Endothelial cell of umbilical vein (primary cell): ENCODE measurements at regions not wholly inside any gene's neighbourhood (a gene's known extent, or its start where the extent isn't known, plus 50 kb on each side); places are given as distances from the start of the nearest gene placed in this dataset.

Source experiments
- BruUV-seq: library from RNA; stranded (reverse); fragments of 400-500 nt; replicated peaks from 2 replicates; lab custom pipeline; 2021; lab: Mats Ljungman, UMichigan
- CTCF ChIA-PET: fragments of 300-600, 350-600 bp; sonication (Branson Sonifier 250); formaldehyde crosslinking; loops from one replicate; lab custom pipeline; 2021; ENCODE audit warnings: antibody characterized with exemption, inconsistent platforms; lab: Charles Lee
- POLR2A ChIA-PET: fragments of 300-600, 350-600 bp; sonication (Branson Sonifier 250); formaldehyde crosslinking; loops from one replicate; lab custom pipeline; 2021; ENCODE audit warnings: antibody characterized with exemption, inconsistent platforms; lab: Charles Lee
- DNase-seq: peaks from one replicate; pipeline ENCODE4 v3.0.0-alpha.2; 2011; ENCODE audit warnings: low read depth, low spot score
- FAIRE-seq: peaks from 2 replicates; lab custom pipeline; 2011; peaks lifted over from hg19 to GRCh38; lab: Jason Lieb, UNC
- H2AFZ ChIP-seq: 2 replicates; pipeline ENCODE4 v1.6.0; 2012; ENCODE audit warnings: low read depth, low read length, control low read depth, inconsistent platforms
- H3K27ac ChIP-seq: 2 replicates; pipeline ENCODE4 v1.5.1; 2011; ENCODE audit warnings: low read depth, mild to moderate bottlenecking, control low read depth, low read length, moderate library complexity; ENCODE audit not compliant: insufficient read depth
- H3K27me3 ChIP-seq, 2 experiments: 2 replicates each; pipeline versions ENCODE4 v1.6.0 to v1.6.1; 2011; ENCODE audit warnings: low read length in 2 of 2, mixed read lengths in 1 of 2; ENCODE audit not compliant: control insufficient read depth in 2 of 2, insufficient read depth in 2 of 2
- H3K36me3 ChIP-seq, 2 experiments: 2 replicates in 1 of 2; 3 replicates in 1 of 2; pipeline ENCODE4 v1.5.1; 2011; ENCODE audit warnings: low read length in 2 of 2, mild to moderate bottlenecking in 1 of 2, moderate library complexity in 1 of 2; ENCODE audit not compliant: control insufficient read depth in 2 of 2, insufficient read depth in 2 of 2; ENCODE audit errors: extremely low read depth in 1 of 2
- H3K4me1 ChIP-seq: 3 replicates; pipeline ENCODE4 v1.5.1; 2011; ENCODE audit warnings: mild to moderate bottlenecking, low read length; ENCODE audit not compliant: control insufficient read depth, insufficient read depth; ENCODE audit errors: extremely low read depth
- H3K4me2 ChIP-seq: 2 replicates; pipeline ENCODE4 v1.6.1; 2011; ENCODE audit warnings: low read length, control low read depth, mixed read lengths; ENCODE audit not compliant: insufficient read depth
- H3K4me3 ChIP-seq, 3 experiments: fragments of 200-600 bp in 1 of 3; sonication (generic), shearing (Covaris generic) in 1 of 3; replicated peaks in 1 of 3; 2 replicates each; pipeline ENCODE4 v1.5.1; 2011 to 2016; ENCODE audit warnings: control low read depth in 3 of 3, low read length in 3 of 3, mild to moderate bottlenecking in 2 of 3, inconsistent platforms in 1 of 3, low read depth in 1 of 3, moderate library complexity in 1 of 3; ENCODE audit not compliant: insufficient read depth in 1 of 3
- H3K79me2 ChIP-seq: 2 replicates; pipeline ENCODE4 v1.6.0; 2012; ENCODE audit warnings: low read length, inconsistent platforms; ENCODE audit not compliant: control insufficient read depth, insufficient read depth
- H3K9ac ChIP-seq: replicated peaks from 2 replicates; pipeline ENCODE3; 2011; ENCODE audit warnings: low read length, control low read depth; ENCODE audit not compliant: insufficient read depth; ENCODE audit errors: extremely low read depth
- H3K9me1 ChIP-seq: replicated peaks from 3 replicates; pipeline ENCODE4 v1.6.0; 2011; ENCODE audit warnings: mild to moderate bottlenecking, low read length; ENCODE audit not compliant: control insufficient read depth, insufficient read depth; ENCODE audit errors: extremely low read depth
- H3K9me3 ChIP-seq: replicated peaks from 2 replicates; pipeline ENCODE4 v1.5.1; 2012; ENCODE audit warnings: low read length, inconsistent platforms; ENCODE audit not compliant: control insufficient read depth, insufficient read depth
- H4K20me1 ChIP-seq: replicated peaks from 2 replicates; pipeline ENCODE3; 2011; ENCODE audit warnings: mild to moderate bottlenecking, low read length; ENCODE audit not compliant: control insufficient read depth, insufficient read depth; ENCODE audit errors: extremely low read depth
- CTCF ChIP-seq, 2 donors: IDR thresholded peaks; 1 replicate in 1 of 2; 2 replicates in 1 of 2; pipeline ENCODE4 v1.5.1; 2011; ENCODE audit warnings: low read length in 2 of 2, mild to moderate bottlenecking in 2 of 2, moderate library complexity in 2 of 2, control low read depth in 1 of 2, inconsistent platforms in 1 of 2, low read depth in 1 of 2; ENCODE audit not compliant: insufficient read depth in 1 of 2; ENCODE audit errors: extremely low read depth in 1 of 2
- EZH2 ChIP-seq: IDR thresholded peaks from 2 replicates; pipeline ENCODE4 v1.6.1; 2012; ENCODE audit warnings: borderline replicate concordance, low read depth, mild to moderate bottlenecking, moderate library complexity, low read length, inconsistent platforms; ENCODE audit not compliant: severe bottlenecking
- FOS ChIP-seq: IDR thresholded peaks from 2 replicates; pipeline ENCODE4 v1.6.1; 2011; ENCODE audit warnings: mild to moderate bottlenecking, low read length, moderate library complexity, borderline replicate concordance; ENCODE audit not compliant: insufficient read depth
- GATA2 ChIP-seq: IDR thresholded peaks from 2 replicates; pipeline ENCODE4 v1.7.0; 2011; ENCODE audit warnings: low read depth, mild to moderate bottlenecking, moderate library complexity, mixed read lengths, low read length; ENCODE audit not compliant: insufficient read length, insufficient read depth
- JUN ChIP-seq: IDR thresholded peaks from 2 replicates; pipeline ENCODE4 v1.6.1; 2011; ENCODE audit warnings: borderline replicate concordance, low read depth; ENCODE audit not compliant: insufficient read length, insufficient read depth
- MAX ChIP-seq: IDR thresholded peaks from 2 replicates; pipeline ENCODE4 v1.6.1; 2011; ENCODE audit not compliant: insufficient read depth, insufficient read length
- MYC ChIP-seq: IDR thresholded peaks from one replicate; pipeline ENCODE4 v1.6.1; 2011; ENCODE audit warnings: mild to moderate bottlenecking, low read depth, low read length
- POLR2A ChIP-seq: IDR thresholded peaks from 2 replicates; pipeline ENCODE4 v1.6.1; 2012; ENCODE audit warnings: low read depth, mild to moderate bottlenecking, control low read depth, low read length
- POLR2AphosphoS5 ChIP-seq: IDR thresholded peaks from 2 replicates; pipeline ENCODE4 v1.6.1; 2012; ENCODE audit warnings: low read depth, mild to moderate bottlenecking, control low read depth, low read length, moderate library complexity; ENCODE audit not compliant: insufficient read depth
- dilution Hi-C: fragments of 300-500 bp; cut with MboI; formaldehyde crosslinking; loops from one replicate; pipeline ENCODE4 v1.15.0; 2019; ENCODE audit warnings: low sequenced_read_pairs; ENCODE audit not compliant: extremely low pct_ligation_motif_present
- intact Hi-C: fragments of 100-400 bp; cut with micrococcal nuclease; formaldehyde crosslinking; loops from one replicate; pipeline ENCODE4 v1.10.0; 2022

DNA sequence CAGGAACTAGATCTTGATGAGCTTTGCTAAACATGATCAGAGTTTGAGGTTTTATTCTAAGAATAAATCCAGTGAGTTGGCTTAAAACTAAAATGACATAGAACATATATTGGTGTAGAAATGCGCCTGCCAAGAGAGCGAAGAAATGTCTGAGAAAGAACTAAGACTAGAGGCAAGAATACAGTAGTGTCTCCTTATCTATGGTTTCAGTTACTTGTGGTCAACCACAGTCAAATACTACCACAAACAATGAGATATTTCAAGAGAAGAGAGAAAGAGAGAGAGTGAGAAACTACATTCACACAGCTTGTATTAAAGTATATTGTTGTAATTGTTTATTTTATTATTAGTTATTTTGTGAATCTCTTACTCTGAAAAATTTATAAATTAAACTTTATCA lies 254.4 kb upstream of the CDH10 start:
- H3K36me3 ChIP-seq: no peaks in the 10 kb centered on the region
- H3K9ac ChIP-seq: no peak overlapping the region
- H3K4me2 ChIP-seq: no peak overlapping the region
- intact Hi-C loops (no loop called here), dilution Hi-C loops (no loop called here)
- H4K20me1 ChIP-seq: no peaks in the 10 kb centered on the region
- H3K9me1 ChIP-seq: no peaks in the 10 kb centered on the region
- CTCF ChIA-PET: no interaction called here
- POLR2A ChIA-PET: no interaction called here
- peaks cover 7% of the 10 kb centered on the region for H3K9me3 ChIP-seq
- no peaks in the 10 kb centered on the region for H3K79me2 ChIP-seq
- no peak overlapping the region for H3K27ac ChIP-seq
- no peak for TF ChIP-seq POLR2AphosphoS5
- no peak for TF ChIP-seq MAX
- TF ChIP-seq EZH2: no peak
- no peak for TF ChIP-seq MYC
- no peak for TF ChIP-seq POLR2A
- no peak for TF ChIP-seq FOS
- H3K4me1 ChIP-seq: no peaks in the 10 kb centered on the region
- H3K27me3 ChIP-seq: no peaks in the 10 kb centered on the region
- FAIRE-seq (no peak), DNase-seq (no peak)
- no peak overlapping the region for H3K4me3 ChIP-seq
- no peak overlapping the region for H2AFZ ChIP-seq
- BruUV-seq: no TSS peak

GRCh38 chr5:24864244-24864643 lies 219.5 kb upstream of the CDH10 start:
- Histone ChIP-seq H3K9me1 (no peaks in the 10 kb centered on the region), H3K27ac (no peak overlapping the region), H4K20me1 (no peaks in the 10 kb centered on the region), H3K4me3 (no peak overlapping the region), H3K36me3 (no peaks in the 10 kb centered on the region), H3K9ac (no peak overlapping the region), H3K4me1 (no peaks in the 10 kb centered on the region), H3K27me3 (no peaks in the 10 kb centered on the region), H3K4me2 (no peak overlapping the region), H3K9me3 (peaks cover 7% of the 10 kb centered on the region), H2AFZ (no peak overlapping the region), H3K79me2 (no peaks in the 10 kb centered on the region)
- POLR2A ChIA-PET: no interaction called here
- intact Hi-C loops (no loop called here), dilution Hi-C loops (no loop called here)
- CTCF ChIA-PET: no interaction called here
- DNase-seq: no peak
- FAIRE-seq: no peak
- no peak for TF ChIP-seq CTCF (IDR thresholded peaks at IDR 0.05; ENCODE audit: extremely low read depth in 1 of 2, insufficient read depth in 1 of 2, low read depth in 1 of 2, low read length in 2 of 2)
- no peak for TF ChIP-seq FOS
- TF ChIP-seq POLR2A: no peak
- TF ChIP-seq EZH2: no peak
- no peak for TF ChIP-seq GATA2
- no peak for TF ChIP-seq POLR2AphosphoS5
- TF ChIP-seq JUN: no peak
- no peak for TF ChIP-seq MYC
- no TSS peak for BruUV-seq
